Activated CD4-positive, alpha-beta T cell treated with anti-CD3 and anti-CD28 coated beads, Interleukin-2, amount 10 ng/mL, durations not matched to agents 7 days and 5 days (primary cell): ENCODE measurements at regions not wholly inside any gene's neighbourhood (a gene's known extent, or its start where the extent isn't known, plus 50 kb on each side); places are given as distances from the start of the nearest gene placed in this dataset.
A peak's percentile ranks its signal among the peaks of the same experiment; 100 is the strongest.

Experiments
- CTCF ChIA-PET: fragments of 350-600 bp; sonication (Branson Sonifier 250); formaldehyde crosslinking; loops from one replicate; lab custom pipeline; 2021; ENCODE audit warnings: antibody characterized with exemption; lab: Charles Lee
- POLR2A ChIA-PET: fragments of 350-600 bp; sonication (Branson Sonifier 250); formaldehyde crosslinking; loops from one replicate; lab custom pipeline; 2021; ENCODE audit warnings: antibody characterized with exemption; lab: Charles Lee
- DNase-seq: peaks from one replicate; pipeline ENCODE4 v3.0.0-alpha.2; 2020
- H3K27ac Mint-ChIP-seq: one replicate; pipeline ENCODE4 v1.8.0; 2021; ENCODE audit warnings: mild to moderate bottlenecking, moderate library complexity, mixed read lengths
- H3K27me3 Mint-ChIP-seq: one replicate; pipeline ENCODE4 v1.8.0; 2021; ENCODE audit warnings: mixed read lengths
- H3K36me3 Mint-ChIP-seq: one replicate; pipeline ENCODE4 v1.8.0; 2021; ENCODE audit warnings: low read depth, mixed read lengths
- H3K4me1 Mint-ChIP-seq: one replicate; pipeline ENCODE4 v1.8.0; 2021; ENCODE audit warnings: mixed read lengths
- H3K4me3 Mint-ChIP-seq: one replicate; pipeline ENCODE4 v1.8.0; 2021; ENCODE audit warnings: mild to moderate bottlenecking, moderate library complexity, mixed read lengths
- H3K9me3 Mint-ChIP-seq: one replicate; pipeline ENCODE4 v1.8.0; 2021; ENCODE audit warnings: mixed read lengths

- Mint-ChIP-seq H3K9me3 (no peaks in the 10 kb centered on the region), H3K27me3 (no peaks in the 10 kb centered on the region), H3K27ac (peak overlapping the region; percentile 63), H3K36me3 (peaks cover 3% of the 10 kb centered on the region), H3K4me3 (peak overlapping the region; percentile 3), H3K4me1 (peaks cover 22% of the 10 kb centered on the region)
- DNase-seq = peak; percentile 44
- POLR2A ChIA-PET = no interaction called here
- CTCF ChIA-PET = interaction anchor here (1.9 to 2.1 kb wide), 2 partner anchors 10 to 12 kb away, joined by 6 to 7 read pairs; no protein-coding TSS in a partner anchor
These were observed 162.4 kb upstream of the GPRIN3 start for GRCh38 chr4:89469930-89470375.

GRCh38 chr4:89469516-89469915 lies 161.9 kb upstream of the GPRIN3 start:
- H3K4me3 Mint-ChIP-seq = no peak overlapping the region
- H3K4me1 Mint-ChIP-seq = peaks cover 22% of the 10 kb centered on the region
- CTCF ChIA-PET = interaction anchor here (1.9 to 2.1 kb wide), 2 partner anchors 10 to 12 kb away, joined by 6 to 7 read pairs; no protein-coding TSS in a partner anchor
- peaks cover 3% of the 10 kb centered on the region for H3K36me3 Mint-ChIP-seq
- no peaks in the 10 kb centered on the region for H3K9me3 Mint-ChIP-seq
- H3K27ac Mint-ChIP-seq = peak overlapping the region; percentile 63
- H3K27me3 Mint-ChIP-seq = no peaks in the 10 kb centered on the region
- POLR2A ChIA-PET = no interaction called here
- DNase-seq = no peak

- Mint-ChIP-seq H3K4me3 (no peak overlapping the region), H3K4me1 (peaks cover 22% of the 10 kb centered on the region), H3K9me3 (peaks cover 1% of the 10 kb centered on the region), H3K36me3 (peaks cover 3% of the 10 kb centered on the region), H3K27ac (no peak overlapping the region), H3K27me3 (no peaks in the 10 kb centered on the region)
- POLR2A ChIA-PET = no interaction called here
- CTCF ChIA-PET = no interaction called here
- DNase-seq = no peak
These were observed 161.0 kb upstream of the GPRIN3 start for GRCh38 chr4:89468602-89469001.

GRCh38 chr4:89463341-89463740 lies 155.7 kb upstream of the GPRIN3 start:
- POLR2A ChIA-PET = no interaction called here
- no peak for DNase-seq
- CTCF ChIA-PET = no interaction called here
- Mint-ChIP-seq H3K27me3 (no peaks in the 10 kb centered on the region), H3K4me3 (no peak overlapping the region), H3K9me3 (peaks cover 4% of the 10 kb centered on the region), H3K36me3 (peaks cover under 1% of the 10 kb centered on the region), H3K4me1 (peaks cover under 1% of the 10 kb centered on the region), H3K27ac (no peak overlapping the region)

- ChIA-PET POLR2A (no interaction called here), CTCF (no interaction called here)
- DNase-seq = no peak
- Mint-ChIP-seq H3K4me1 (no peaks in the 10 kb centered on the region), H3K36me3 (peaks cover 13% of the 10 kb centered on the region), H3K27me3 (no peaks in the 10 kb centered on the region), H3K27ac (no peak overlapping the region), H3K9me3 (peaks cover 25% of the 10 kb centered on the region), H3K4me3 (no peak overlapping the region)
These were observed 139.9 kb upstream of the GPRIN3 start for GRCh38 chr4:89447543-89447942.

- peaks cover 13% of the 10 kb centered on the region for H3K36me3 Mint-ChIP-seq
These were observed 138.6 kb upstream of the GPRIN3 start for GRCh38 chr4:89446193-89446592.

GRCh38 chr4:89439533-89439932 lies 131.9 kb upstream of the GPRIN3 start:
- Mint-ChIP-seq H3K27ac (no peak overlapping the region), H3K36me3 (no peaks in the 10 kb centered on the region), H3K27me3 (no peaks in the 10 kb centered on the region), H3K9me3 (peaks cover 3% of the 10 kb centered on the region), H3K4me3 (no peak overlapping the region), H3K4me1 (peaks cover 12% of the 10 kb centered on the region)
- DNase-seq = no peak
- POLR2A ChIA-PET = no interaction called here
- CTCF ChIA-PET = no interaction called here

More at GRCh38 chr4:89446193-89446592, 138.6 kb upstream of the GPRIN3 start:
- Mint-ChIP-seq H3K9me3 (peaks cover 25% of the 10 kb centered on the region), H3K27me3 (no peaks in the 10 kb centered on the region), H3K4me3 (no peak overlapping the region), H3K4me1 (no peaks in the 10 kb centered on the region), H3K27ac (no peak overlapping the region)
- CTCF ChIA-PET = no interaction called here
- POLR2A ChIA-PET = no interaction called here
- DNase-seq = no peak

GRCh38 chr4:89438102-89438831 lies 130.7 kb upstream of the GPRIN3 start:
- CTCF ChIA-PET = no interaction called here
- Mint-ChIP-seq H3K4me1 (peaks cover 19% of the 10 kb centered on the region), H3K4me3 (no peak overlapping the region), H3K27me3 (no peaks in the 10 kb centered on the region), H3K36me3 (no peaks in the 10 kb centered on the region), H3K9me3 (no peaks in the 10 kb centered on the region), H3K27ac (peak overlapping the region; percentile 65)
- POLR2A ChIA-PET = no interaction called here
- peak; percentile 42 for DNase-seq

- ChIA-PET CTCF (interaction anchor here (0.9 to 2.5 kb wide), 5 partner anchors 9 to 208 kb away, joined by 3 to 15 read pairs (median 3); no protein-coding TSS in a partner anchor), POLR2A (no interaction called here)
- H3K36me3 Mint-ChIP-seq = no peaks in the 10 kb centered on the region
- no peak overlapping the region for H3K27ac Mint-ChIP-seq
- H3K4me1 Mint-ChIP-seq = peaks cover 19% of the 10 kb centered on the region
- no peaks in the 10 kb centered on the region for H3K27me3 Mint-ChIP-seq
- DNase-seq = peak; percentile 33
- H3K4me3 Mint-ChIP-seq = no peak overlapping the region
- H3K9me3 Mint-ChIP-seq = no peaks in the 10 kb centered on the region
These were observed 126.9 kb upstream of the GPRIN3 start for GRCh38 chr4:89434364-89434988.

GRCh38 chr4:89427782-89428181 lies 120.2 kb upstream of the GPRIN3 start:
- no peaks in the 10 kb centered on the region for H3K4me1 Mint-ChIP-seq

GRCh38 chr4:89425023-89425422 lies 117.4 kb upstream of the GPRIN3 start:
- ChIA-PET POLR2A (no interaction called here), CTCF (no interaction called here)
- H3K27me3 Mint-ChIP-seq = no peaks in the 10 kb centered on the region
- no peaks in the 10 kb centered on the region for H3K4me1 Mint-ChIP-seq
- H3K9me3 Mint-ChIP-seq = peaks cover 10% of the 10 kb centered on the region
- H3K4me3 Mint-ChIP-seq = no peak overlapping the region
- H3K36me3 Mint-ChIP-seq = peaks cover 2% of the 10 kb centered on the region
- no peak overlapping the region for H3K27ac Mint-ChIP-seq
- no peak for DNase-seq

More at GRCh38 chr4:89427782-89428181, 120.2 kb upstream of the GPRIN3 start:
- H3K9me3 Mint-ChIP-seq = peaks cover 10% of the 10 kb centered on the region
- CTCF ChIA-PET = interaction anchor here (0.8 to 1.1 kb wide), 2 partner anchors 201 to 206 kb away, joined by 3 read pairs; no protein-coding TSS in a partner anchor
- H3K36me3 Mint-ChIP-seq = peaks cover 2% of the 10 kb centered on the region
- no peak for DNase-seq
- POLR2A ChIA-PET = no interaction called here
- H3K27ac Mint-ChIP-seq = no peak overlapping the region
- H3K27me3 Mint-ChIP-seq = no peaks in the 10 kb centered on the region
- no peak overlapping the region for H3K4me3 Mint-ChIP-seq

GRCh38 chr4:89422441-89422990 lies 114.9 kb upstream of the GPRIN3 start:
- Mint-ChIP-seq H3K27me3 (no peaks in the 10 kb centered on the region), H3K9me3 (peaks cover 10% of the 10 kb centered on the region), H3K4me3 (no peak overlapping the region), H3K36me3 (peaks cover 2% of the 10 kb centered on the region), H3K27ac (no peak overlapping the region), H3K4me1 (no peaks in the 10 kb centered on the region)
- no peak for DNase-seq
- ChIA-PET CTCF (interaction anchor here (1.3 kb wide), 1 partner anchor 10 kb away, joined by 8 read pairs; no protein-coding TSS in a partner anchor), POLR2A (no interaction called here)

GRCh38 chr4:89420507-89420906 lies 112.9 kb upstream of the GPRIN3 start:
- no peaks in the 10 kb centered on the region for H3K27me3 Mint-ChIP-seq
- no peaks in the 10 kb centered on the region for H3K36me3 Mint-ChIP-seq
- no peak for DNase-seq
- no peaks in the 10 kb centered on the region for H3K4me1 Mint-ChIP-seq
- no peak overlapping the region for H3K4me3 Mint-ChIP-seq
- peaks cover 4% of the 10 kb centered on the region for H3K9me3 Mint-ChIP-seq
- no peak overlapping the region for H3K27ac Mint-ChIP-seq
- POLR2A ChIA-PET = no interaction called here
- CTCF ChIA-PET = no interaction called here
